Hepatocyte (in vitro differentiated cells): ENCODE measurements at regions not wholly inside any gene's neighbourhood (a gene's known extent, or its start where the extent isn't known, plus 50 kb on each side); places are given as distances from the start of the nearest gene placed in this dataset.

Source experiments
- CTCF ChIP-seq: fragments of 200-600 bp; sonication (generic); IDR thresholded peaks from 2 replicates; pipeline ENCODE4 v1.5.1; 2016; ENCODE audit warnings: antibody characterized with exemption, mild to moderate bottlenecking; ENCODE audit not compliant: poor library complexity
- EZH2 ChIP-seq: fragments of 200-600 bp; sonication (generic); IDR thresholded peaks from 2 replicates; pipeline ENCODE4 v1.6.1; 2016; ENCODE audit warnings: antibody characterized with exemption, mild to moderate bottlenecking, borderline replicate concordance
- EZH2phosphoT487 ChIP-seq: fragments of 200-600 bp; sonication (generic); IDR thresholded peaks from one replicate; pipeline ENCODE4 v1.6.1; 2018; ENCODE audit warnings: antibody characterized with exemption, mild to moderate bottlenecking, low read depth, moderate library complexity; ENCODE audit not compliant: unreplicated experiment, severe bottlenecking

- no peak for TF ChIP-seq CTCF
- TF ChIP-seq EZH2: no peak
- TF ChIP-seq EZH2phosphoT487: no peak
Measured at GRCh38 chr20:24835195-24835594, 113.9 kb upstream of the CST7 start.
